NT2/D1 (cell line): ENCODE measurements at regions not wholly inside any gene's neighbourhood (a gene's known extent, or its start where the extent isn't known, plus 50 kb on each side); places are given as distances from the start of the nearest gene placed in this dataset.

Experiments
- DNase-seq: peaks from one replicate; pipeline ENCODE4 v3.0.0-alpha.2; 2011; ENCODE audit warnings: low read depth, low spot score
- H3K27me3 ChIP-seq: 2 replicates; pipeline ENCODE4 v1.6.0; 2011; ENCODE audit warnings: mild to moderate bottlenecking; ENCODE audit not compliant: insufficient read length, insufficient read depth
- H3K36me3 ChIP-seq: 2 replicates; pipeline ENCODE4 v1.6.1; 2011; ENCODE audit warnings: mild to moderate bottlenecking, low read length, mixed read lengths; ENCODE audit not compliant: insufficient read depth, insufficient read length
- H3K4me1 ChIP-seq: 2 replicates; pipeline ENCODE4 v1.5.1; 2011; ENCODE audit not compliant: insufficient read depth, insufficient read length
- H3K4me3 ChIP-seq: 2 replicates; pipeline ENCODE4 v1.5.1; 2011; ENCODE audit warnings: low read depth; ENCODE audit not compliant: insufficient read length
- H3K9ac ChIP-seq: 2 replicates; pipeline ENCODE4 v1.6.0; 2011; ENCODE audit warnings: low read depth; ENCODE audit not compliant: insufficient read length
- H3K9me3 ChIP-seq: 2 replicates; pipeline ENCODE4 v1.5.1; 2011; ENCODE audit warnings: mild to moderate bottlenecking, low read length; ENCODE audit not compliant: insufficient read depth
- SUZ12 ChIP-seq: IDR thresholded peaks from 2 replicates; pipeline ENCODE4 v1.6.1; 2011; ENCODE audit not compliant: insufficient read length, insufficient read depth; ENCODE audit errors: extremely low read depth
- YY1 ChIP-seq: IDR thresholded peaks from 2 replicates; pipeline ENCODE4 v1.6.1; 2011; ENCODE audit not compliant: insufficient read length, insufficient read depth
- ZNF274 ChIP-seq: IDR thresholded peaks from 2 replicates; pipeline ENCODE4 v1.6.1; 2011; ENCODE audit warnings: mild to moderate bottlenecking, low read depth, low read length

DNA sequence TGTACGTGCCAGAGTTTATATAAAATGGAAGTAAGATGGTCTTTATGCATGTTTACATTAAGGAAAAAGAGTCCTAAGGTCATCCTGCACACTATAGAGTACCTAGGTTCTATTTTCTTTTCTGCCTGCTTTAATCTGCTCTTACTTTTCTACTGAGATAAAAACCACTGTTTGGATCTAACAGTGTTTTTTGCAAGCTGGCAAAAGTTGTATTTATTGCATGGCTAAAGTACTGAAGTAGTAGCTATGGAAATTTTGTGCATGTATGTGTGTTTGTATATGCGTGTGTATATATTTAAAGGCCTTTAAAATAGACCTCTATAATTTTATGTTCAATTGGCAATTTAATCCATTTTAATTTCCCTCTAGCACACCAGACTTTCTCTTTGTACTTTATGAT lies 98.3 kb upstream of the CPSF6 start:
- DNase-seq, result no peak
- Histone ChIP-seq H3K4me1 (no peaks in the 10 kb centered on the region), H3K4me3 (no peak overlapping the region), H3K9me3 (peaks cover 43% of the 10 kb centered on the region), H3K9ac (no peak overlapping the region), H3K27me3 (no peaks in the 10 kb centered on the region), H3K36me3 (no peaks in the 10 kb centered on the region)
- no peak for TF ChIP-seq ZNF274
- TF ChIP-seq YY1, result no peak
- TF ChIP-seq SUZ12, result no peak

DNA sequence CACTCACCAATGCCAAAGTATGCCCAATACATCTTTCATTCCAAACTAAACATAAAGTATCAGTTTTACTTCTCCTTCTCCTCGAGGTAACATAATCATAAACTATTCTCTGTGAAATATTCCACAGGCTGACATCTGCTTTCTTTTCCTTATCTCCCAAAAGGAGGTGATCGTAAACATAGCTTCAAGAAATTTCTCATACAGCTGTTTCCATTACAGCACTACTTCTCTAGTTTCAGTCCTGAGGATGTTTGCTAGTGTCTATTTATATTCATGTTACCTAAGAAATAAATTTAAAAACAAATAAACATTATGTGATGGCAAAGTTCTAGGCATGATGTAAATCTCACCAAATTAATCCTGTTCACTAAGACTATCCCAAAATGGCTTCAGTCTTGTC lies 90.1 kb upstream of the CPSF6 start:
- TF ChIP-seq YY1, result no peak
- TF ChIP-seq ZNF274, result no peak
- TF ChIP-seq SUZ12, result no peak
- no peaks in the 10 kb centered on the region for H3K9me3 ChIP-seq

DNA sequence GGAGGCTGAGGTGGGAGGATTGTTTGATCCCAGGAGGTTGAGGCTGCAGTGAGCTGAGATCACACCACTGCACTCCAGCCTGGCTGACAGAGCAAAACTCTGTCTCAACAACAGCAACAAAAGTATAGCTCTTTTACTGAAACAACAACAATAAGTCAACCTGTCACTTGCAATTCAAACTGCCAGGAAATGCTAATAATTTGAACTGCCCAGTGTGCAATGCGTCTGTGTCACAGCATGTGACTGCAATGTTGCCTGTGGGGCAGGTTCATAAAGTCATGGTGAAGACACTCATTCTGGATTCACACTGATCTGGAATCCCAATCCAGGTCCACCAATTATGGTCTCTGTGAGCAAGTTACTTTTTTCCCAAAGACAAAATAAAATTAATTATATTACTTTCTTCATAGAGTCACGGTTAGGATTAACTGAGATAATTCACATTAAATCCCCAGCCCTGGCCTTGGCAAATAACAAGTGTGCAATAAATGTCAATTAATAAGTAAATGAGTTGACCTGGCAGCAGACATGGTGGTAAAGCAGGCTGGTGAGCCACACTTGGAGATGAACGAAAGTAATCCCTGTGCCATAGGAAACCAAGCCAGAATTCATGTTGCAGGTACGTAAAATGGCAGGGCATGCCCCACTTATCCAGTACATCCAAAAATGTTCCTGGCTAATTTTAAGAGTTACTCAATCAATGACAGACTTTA lies 89.1 kb upstream of the CPSF6 start:
- H3K4me1 ChIP-seq, result no peaks in the 10 kb centered on the region
- no peak for DNase-seq
- H3K36me3 ChIP-seq, result no peaks in the 10 kb centered on the region

More for the DNA sequence above, 90.1 kb upstream of the CPSF6 start:
- no peak for DNase-seq
- Histone ChIP-seq H3K4me3 (no peak overlapping the region), H3K36me3 (no peaks in the 10 kb centered on the region), H3K9ac (no peak overlapping the region), H3K27me3 (no peaks in the 10 kb centered on the region), H3K4me1 (no peaks in the 10 kb centered on the region)

GRCh38 chr12:69150796-69151127 lies 88.6 kb upstream of the CPSF6 start:
- H3K27me3 ChIP-seq, result no peaks in the 10 kb centered on the region
- no peak for DNase-seq

More for the DNA sequence above, 89.1 kb upstream of the CPSF6 start:
- no peaks in the 10 kb centered on the region for H3K27me3 ChIP-seq
- H3K4me3 ChIP-seq, result no peak overlapping the region
- H3K9me3 ChIP-seq, result no peaks in the 10 kb centered on the region
- TF ChIP-seq SUZ12, result no peak
- TF ChIP-seq ZNF274, result no peak
- no peak for TF ChIP-seq YY1
- no peak overlapping the region for H3K9ac ChIP-seq

GRCh38 chr12:69151254-69151764 lies 88.1 kb upstream of the CPSF6 start:
- TF ChIP-seq YY1 (no peak), SUZ12 (no peak), ZNF274 (no peak)
- Histone ChIP-seq H3K9ac (no peak overlapping the region), H3K27me3 (no peaks in the 10 kb centered on the region), H3K4me1 (no peaks in the 10 kb centered on the region), H3K4me3 (no peak overlapping the region), H3K36me3 (no peaks in the 10 kb centered on the region), H3K9me3 (no peaks in the 10 kb centered on the region)
- DNase-seq, result no peak

More at GRCh38 chr12:69150796-69151127, 88.6 kb upstream of the CPSF6 start:
- no peak for TF ChIP-seq ZNF274
- TF ChIP-seq SUZ12, result no peak
- no peak for TF ChIP-seq YY1
- Histone ChIP-seq H3K9me3 (no peaks in the 10 kb centered on the region), H3K4me1 (no peaks in the 10 kb centered on the region), H3K4me3 (no peak overlapping the region), H3K9ac (no peak overlapping the region), H3K36me3 (no peaks in the 10 kb centered on the region)

GRCh38 chr12:69154585-69155363 lies 84.6 kb upstream of the CPSF6 start:
- no peaks in the 10 kb centered on the region for H3K4me1 ChIP-seq
- no peak overlapping the region for H3K4me3 ChIP-seq
- H3K27me3 ChIP-seq, result no peaks in the 10 kb centered on the region
- no peaks in the 10 kb centered on the region for H3K9me3 ChIP-seq
- TF ChIP-seq SUZ12, result no peak
- H3K36me3 ChIP-seq, result no peaks in the 10 kb centered on the region
- no peak overlapping the region for H3K9ac ChIP-seq
- peak; percentile 67 for DNase-seq

GRCh38 chr12:69157023-69157655 lies 82.2 kb upstream of the CPSF6 start:
- no peak for TF ChIP-seq ZNF274
- TF ChIP-seq SUZ12, result no peak
- TF ChIP-seq YY1, result no peak
- H3K4me3 ChIP-seq, result no peak overlapping the region
- H3K4me1 ChIP-seq, result no peaks in the 10 kb centered on the region
- no peaks in the 10 kb centered on the region for H3K27me3 ChIP-seq
- H3K36me3 ChIP-seq, result no peaks in the 10 kb centered on the region
- H3K9ac ChIP-seq, result peak overlapping the region; percentile 29
- DNase-seq, result peak; percentile 89
- H3K9me3 ChIP-seq, result no peaks in the 10 kb centered on the region
